Activated CD4-positive, alpha-beta T cell treated with anti-CD3 and anti-CD28 coated beads, Interleukin-2, amount 50 U/mL, for 24 hours (primary cell): ENCODE measurements at regions not wholly inside any gene's neighbourhood (a gene's known extent, or its start where the extent isn't known, plus 50 kb on each side); places are given as distances from the start of the nearest gene placed in this dataset.

ENCODE experiments used
- DNase-seq, 2 donors: peaks; one replicate each; pipeline ENCODE4 v3.0.0-alpha.2; 2020; ENCODE audit warnings: low read depth in 1 of 2, low spot score in 1 of 2

DNA sequence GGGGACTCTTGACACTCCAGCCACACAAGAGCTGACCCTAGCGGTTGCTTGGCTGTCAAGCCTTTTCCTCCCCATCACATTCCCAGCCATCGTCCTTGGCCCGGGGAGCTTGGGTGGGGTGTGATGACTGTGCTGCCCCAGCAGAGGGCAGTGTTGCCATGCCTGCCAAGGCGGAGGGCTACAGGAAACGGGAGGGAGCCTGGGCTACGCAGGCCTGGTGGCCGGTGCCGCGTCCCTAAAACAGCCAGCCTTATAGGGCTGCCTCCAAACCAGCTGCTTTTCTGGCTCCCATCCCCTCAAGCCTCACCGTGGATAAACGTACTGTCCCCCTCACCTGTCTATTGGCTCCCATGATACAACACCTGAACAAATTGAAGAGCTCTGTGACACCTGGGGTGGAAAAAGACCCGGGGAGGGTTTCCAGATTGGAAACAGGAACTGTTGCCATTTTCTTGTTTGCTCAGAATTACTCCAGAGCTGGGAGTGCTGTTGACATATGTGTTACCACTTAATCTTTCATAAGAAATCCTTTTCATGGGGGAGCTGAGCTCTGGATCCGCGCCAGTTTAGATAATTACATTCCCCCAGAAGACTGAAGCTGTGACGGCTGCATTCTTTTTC lies 72.8 kb upstream of the ASTN2 start:
- DNase-seq, result peak in 1 of 2 donors; percentile 1

DNA sequence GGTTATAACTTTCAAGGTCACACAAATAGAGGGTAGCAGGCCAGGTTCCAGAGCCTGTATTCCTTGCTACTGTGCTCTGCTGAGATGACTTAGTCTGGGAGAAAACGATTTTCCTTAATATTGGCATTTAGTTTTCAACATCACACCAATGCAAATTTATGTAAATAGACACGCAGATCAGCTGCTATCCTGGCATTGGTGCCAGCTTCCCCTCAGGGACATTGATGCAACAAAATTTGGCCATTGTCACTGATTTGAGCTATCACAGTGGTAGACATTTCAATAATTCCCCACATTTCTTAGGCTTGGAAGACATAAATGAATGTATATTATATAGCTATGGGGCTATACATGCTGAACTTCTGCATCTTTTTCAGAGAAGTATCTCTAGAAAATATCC lies 71.6 kb upstream of the ASTN2 start:
- DNase-seq, result no peak

DNA sequence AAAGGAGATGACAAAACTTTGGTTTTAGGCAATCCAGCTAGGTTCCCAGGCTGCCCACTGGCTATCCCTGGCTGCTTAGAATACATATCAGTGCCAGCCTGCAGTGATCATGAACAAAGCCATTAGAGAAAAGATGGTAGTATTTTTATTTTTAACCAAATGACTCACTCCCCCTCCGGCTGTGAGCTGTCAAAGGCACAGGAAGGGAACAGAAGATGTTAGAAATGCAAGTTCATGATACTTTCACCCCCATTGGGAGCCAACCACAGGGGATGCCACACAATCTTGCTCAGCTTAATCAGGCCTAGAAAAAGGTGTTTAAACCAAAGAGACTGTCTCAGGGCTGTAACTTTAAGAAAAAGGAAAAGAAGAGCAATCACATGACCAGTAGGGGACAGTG lies 70.3 kb upstream of the ASTN2 start:
- no peak for DNase-seq

DNA sequence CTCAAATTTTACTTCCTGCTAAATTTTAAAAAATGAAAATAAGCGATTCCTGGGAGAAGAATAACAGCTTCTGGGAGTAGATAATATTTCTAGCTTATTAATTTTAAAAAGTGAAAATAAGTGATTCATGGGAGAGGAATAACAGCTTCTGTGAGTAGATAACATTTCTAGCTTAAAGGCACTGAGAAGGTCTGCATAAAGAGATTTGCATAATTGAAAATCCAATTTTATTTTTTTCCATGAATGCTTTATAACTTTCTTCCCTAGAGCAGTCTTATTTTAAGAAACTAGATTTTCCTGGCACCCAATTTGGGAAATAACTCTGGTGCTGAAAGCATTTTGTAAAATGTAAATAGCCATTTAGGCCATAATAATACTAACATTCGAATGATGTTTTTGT lies 65.9 kb upstream of the ASTN2 start:
- no peak for DNase-seq

DNA sequence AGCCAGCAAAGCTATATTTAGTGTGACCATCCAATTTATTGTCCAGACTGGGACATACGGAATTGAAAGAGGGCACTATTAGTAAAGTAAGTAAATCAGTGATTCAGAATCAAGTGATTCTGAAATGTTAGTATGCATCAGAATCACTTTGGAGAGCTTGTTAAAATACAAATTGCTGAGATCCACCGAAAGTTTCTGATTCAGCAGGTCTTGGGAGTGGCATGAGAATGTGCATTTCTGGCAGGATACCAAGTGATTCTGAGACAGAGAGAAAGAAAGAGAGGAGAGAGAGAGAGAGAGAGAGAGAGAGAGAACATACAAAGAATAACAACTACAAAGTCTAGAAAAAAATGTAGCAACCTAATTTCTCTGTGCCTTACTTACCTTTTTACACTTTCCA lies 65.4 kb upstream of the ASTN2 start:
- DNase-seq, result no peak

DNA sequence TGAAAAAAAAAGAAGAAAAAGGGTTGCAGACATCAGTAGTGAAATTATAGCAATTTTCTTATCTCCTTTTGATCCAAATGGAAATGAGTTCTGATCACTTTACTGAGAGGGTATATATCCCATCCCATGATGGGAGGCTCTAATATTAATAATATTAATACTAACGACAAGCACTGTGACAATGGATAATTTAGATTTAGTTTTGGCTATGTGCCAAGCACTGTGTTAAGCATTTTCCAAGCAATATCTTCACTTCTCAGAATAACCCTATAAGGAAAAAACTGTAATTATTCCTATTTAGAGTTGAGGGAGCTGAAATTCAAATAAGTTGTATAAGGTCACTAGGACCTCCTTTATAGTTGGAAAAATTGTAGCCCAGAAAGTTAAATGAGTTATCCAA lies 58.4 kb upstream of the ASTN2 start:
- DNase-seq, result no peak

DNA sequence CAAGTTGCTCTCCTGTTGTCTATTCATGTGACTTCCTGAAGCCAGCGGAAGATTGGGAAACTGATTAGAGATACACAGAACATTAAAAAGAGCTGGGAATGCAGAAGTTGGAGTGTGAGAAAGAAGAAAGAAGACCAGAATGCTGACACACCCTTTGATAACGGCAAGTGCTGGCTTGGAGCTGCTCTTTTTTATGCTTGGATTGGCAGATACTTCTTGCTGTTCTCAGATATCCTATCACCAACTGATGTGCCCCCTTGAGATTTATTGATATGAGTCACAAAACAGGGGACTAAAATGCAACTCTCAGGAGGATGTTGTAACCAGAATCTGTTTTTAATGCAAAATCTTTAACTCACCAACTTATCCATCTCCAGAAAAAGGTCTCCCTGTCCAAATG lies 56.0 kb upstream of the ASTN2 start:
- DNase-seq, result no peak

DNA sequence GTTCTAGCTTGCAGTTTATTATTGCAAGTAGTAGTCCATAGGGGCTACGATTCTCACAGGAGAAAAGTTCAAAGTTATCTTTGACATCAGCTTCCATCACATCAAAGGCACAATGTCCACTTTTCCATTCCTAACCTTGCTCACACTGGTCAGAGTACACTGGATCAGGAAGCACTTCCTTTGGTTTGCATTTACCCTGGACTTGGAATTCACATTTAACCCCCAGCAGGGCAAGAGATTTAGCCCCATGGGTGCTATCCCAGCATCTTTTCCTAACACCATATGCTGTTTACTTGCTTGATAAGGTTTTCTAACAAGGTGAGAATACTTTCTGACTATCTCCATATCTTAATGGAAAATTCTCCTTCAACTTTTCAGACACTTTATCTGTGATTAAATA lies 55.6 kb upstream of the ASTN2 start:
- DNase-seq, result no peak

DNA sequence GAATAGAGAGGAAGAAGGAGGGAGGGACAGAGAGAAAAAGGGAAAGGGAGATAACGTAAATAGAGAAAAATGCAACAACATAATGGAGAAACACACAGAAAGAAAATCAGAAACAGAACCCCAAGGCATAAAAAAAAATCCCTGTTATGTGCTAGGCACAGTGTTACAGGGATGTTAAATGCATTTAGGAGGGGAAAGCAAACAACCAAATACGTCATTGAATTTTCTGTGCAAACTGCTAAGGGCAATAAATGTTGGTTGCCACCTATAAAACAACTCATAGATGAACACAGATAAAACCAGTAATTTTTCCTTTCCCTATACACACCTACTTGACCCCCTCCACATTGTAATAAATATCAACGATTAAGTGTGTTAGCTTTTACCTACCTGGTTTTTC lies 51.3 kb upstream of the ASTN2 start:
- no peak for DNase-seq

DNA sequence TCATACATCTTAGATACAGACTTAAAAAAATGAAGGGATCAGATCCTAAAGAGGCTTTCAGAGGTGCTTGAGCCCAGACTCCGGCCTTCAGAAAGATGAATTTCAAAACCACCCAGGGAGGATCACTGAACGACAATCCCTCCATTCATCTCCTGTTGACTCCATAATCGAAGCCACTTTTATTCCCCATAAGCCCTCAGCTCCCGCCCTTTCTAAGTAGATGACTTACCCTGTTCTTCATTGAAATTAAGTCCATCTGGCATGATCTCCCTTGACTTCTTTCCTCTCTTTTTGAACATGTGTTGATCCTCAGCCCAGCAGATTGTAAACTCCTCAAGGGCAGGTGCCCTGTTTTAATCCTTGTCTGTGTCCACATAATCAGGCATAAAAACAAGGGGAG lies 50.8 kb upstream of the ASTN2 start:
- no peak for DNase-seq

DNA sequence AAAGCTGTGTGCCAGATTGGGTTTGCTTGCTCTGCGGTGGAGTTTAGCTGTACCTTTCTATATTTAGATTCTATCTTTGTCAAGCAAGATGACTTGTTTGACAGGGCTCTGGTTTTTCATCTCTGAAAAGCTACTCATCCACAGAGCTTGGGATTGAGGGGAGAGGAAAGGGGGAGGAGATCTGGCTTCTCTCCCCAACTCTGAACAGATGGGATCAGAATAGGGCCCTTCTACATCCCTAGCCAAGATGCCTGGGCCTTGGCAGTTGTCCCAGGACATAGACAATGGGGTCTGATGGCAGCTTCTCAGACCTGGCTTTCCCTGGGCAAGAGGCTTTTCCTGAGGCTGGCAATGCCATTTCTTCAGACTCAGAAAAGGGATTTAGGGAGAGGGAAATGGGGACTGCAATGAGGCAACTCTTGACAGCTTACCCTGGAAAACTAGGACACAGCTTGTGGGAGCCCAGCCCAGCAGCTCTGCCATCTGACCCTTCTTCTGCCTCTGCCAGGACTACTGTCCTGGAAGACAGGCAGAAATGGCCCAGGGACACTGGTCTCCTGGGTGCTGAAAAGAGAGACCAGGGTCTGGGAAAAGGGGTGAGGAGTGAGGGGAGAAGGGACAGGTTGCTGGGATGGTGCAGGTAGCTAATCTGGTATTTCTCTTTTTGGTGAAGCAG lies 50.2 kb upstream of the ASTN2 start:
- no peak for DNase-seq
